ENCODE measurements at regions not wholly inside any gene's neighbourhood (a gene's known extent, or its start where the extent isn't known, plus 50 kb on each side); places are given as distances from the start of the nearest gene placed in this dataset.

DNA sequence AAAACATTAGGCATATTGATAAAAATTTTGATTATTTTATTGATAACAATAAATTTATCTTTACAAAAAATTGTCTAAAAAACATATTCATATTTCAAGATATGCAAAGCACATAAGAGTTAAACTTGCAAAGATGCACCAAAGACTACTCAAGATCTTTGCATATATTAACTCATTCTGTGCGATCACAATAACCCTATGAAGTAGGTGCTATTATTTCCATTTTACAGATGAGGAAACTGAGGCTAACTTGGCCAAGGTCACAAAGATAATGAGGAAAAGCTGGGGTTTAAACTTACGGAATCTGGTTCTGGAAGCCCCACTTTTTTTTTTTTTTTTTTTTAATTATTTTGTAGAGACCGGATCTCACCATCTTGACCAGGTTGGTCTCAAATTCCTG lies 94.4 kb upstream of the SERTAD2 start:
- Mint-ChIP-seq H3K27ac (no peak overlapping the region), H3K36me3 (no peaks in the 10 kb centered on the region), H3K27me3 (ENCODE audit: low read depth) (peaks cover 23% of the 10 kb centered on the region), H3K4me3 (no peak overlapping the region), H3K4me1 (peaks cover 15% of the 10 kb centered on the region), H3K9me3 (no peaks in the 10 kb centered on the region)
- TF ChIP-seq MYBL2 (CRISPR knock-in tag; IDR thresholded peaks at IDR 0.05) (no peak), NR1H2 (CRISPR knock-in tag; IDR thresholded peaks at IDR 0.05) (no peak), ESRRA (CRISPR knock-in tag; IDR thresholded peaks at IDR 0.05; ENCODE audit: borderline replicate concordance) (no peak), ETV6 (CRISPR knock-in tag; IDR thresholded peaks at IDR 0.05) (no peak), CREB1 (CRISPR knock-in tag; IDR thresholded peaks at IDR 0.05) (no peak), ZNF263 (CRISPR knock-in tag; IDR thresholded peaks at IDR 0.05; ENCODE audit: low read depth) (no peak), RELA (CRISPR knock-in tag; IDR thresholded peaks at IDR 0.05; ENCODE audit: borderline replicate concordance) (no peak), GTF2I (CRISPR knock-in tag; conservative IDR thresholded peaks at IDR 0.05) (no peak), TP53 (CRISPR knock-in tag; IDR thresholded peaks at IDR 0.05) (no peak), MLX (CRISPR knock-in tag; IDR thresholded peaks at IDR 0.05) (no peak), ZNF423 (CRISPR knock-in tag; IDR thresholded peaks at IDR 0.05) (no peak), ZNF512 (CRISPR knock-in tag; IDR thresholded peaks at IDR 0.05; ENCODE audit: borderline replicate concordance) (no peak), ZNF281 (CRISPR knock-in tag; IDR thresholded peaks at IDR 0.05) (no peak), ZSCAN18 (CRISPR knock-in tag; IDR thresholded peaks at IDR 0.05) (no peak)
- TF ChIP-seq, protein P1, sequence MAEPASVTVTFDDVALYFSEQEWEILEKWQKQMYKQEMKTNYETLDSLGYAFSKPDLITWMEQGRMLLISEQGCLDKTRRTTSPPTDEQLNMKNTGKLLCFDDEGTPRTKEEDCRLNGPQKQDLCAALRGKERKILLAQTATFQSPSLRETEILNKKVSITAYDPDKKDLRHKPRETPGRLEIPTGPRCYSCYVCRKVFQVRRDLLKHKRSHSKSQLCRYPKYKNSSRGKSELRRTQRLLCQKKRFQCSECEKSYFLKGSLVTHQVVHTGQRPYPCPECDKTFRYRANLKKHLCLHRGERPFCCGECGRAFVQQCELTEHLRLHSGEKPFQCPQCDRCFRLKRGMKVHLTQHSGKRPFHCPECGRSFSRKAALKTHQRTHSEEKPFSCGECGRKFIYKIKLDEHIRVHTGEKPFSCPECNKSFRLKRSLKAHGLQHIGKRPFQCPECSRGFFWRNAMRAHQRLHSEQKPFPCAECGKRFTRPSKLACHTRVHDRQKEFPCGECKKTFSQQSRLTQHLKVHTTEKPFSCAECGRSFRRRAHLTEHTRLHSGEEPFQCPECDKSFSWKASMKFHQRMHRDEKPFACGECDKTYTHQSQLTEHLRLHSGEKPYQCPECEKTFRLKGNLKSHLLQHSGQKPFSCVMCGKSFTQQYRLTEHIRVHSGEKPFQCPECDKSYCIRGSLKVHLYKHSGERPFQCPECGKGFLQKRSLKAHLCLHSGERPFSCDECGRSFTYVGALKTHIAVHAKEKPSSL (CRISPR knock-in tag; conservative IDR thresholded peaks at IDR 0.05) = no peak
- CTCF ChIA-PET = interaction anchor here (0.7 to 1.2 kb wide), 2 partner anchors 102 to 170 kb away, joined by 3 to 4 read pairs; no protein-coding TSS in a partner anchor
- ATAC-seq (no peak), DNase-seq (ENCODE audit: low spot score) (no peak)
- POLR2A ChIA-PET = interaction anchor here (0.6 to 0.7 kb wide), 2 partner anchors 21 to 93 kb away, joined by 3 read pairs; no protein-coding TSS in a partner anchor

GRCh38 chr2:64748561-64748960 lies 94.8 kb upstream of the SERTAD2 start:
- Mint-ChIP-seq H3K4me3 (peak overlapping the region; percentile 96), H3K4me1 (peaks cover 15% of the 10 kb centered on the region), H3K9me3 (no peaks in the 10 kb centered on the region), H3K36me3 (no peaks in the 10 kb centered on the region), H3K27me3 (ENCODE audit: low read depth) (peaks cover 23% of the 10 kb centered on the region), H3K27ac (no peak overlapping the region)
- DNase-seq (ENCODE audit: low spot score) (no peak), ATAC-seq (no peak)
- CTCF ChIA-PET = interaction anchor here (0.5 to 3.5 kb wide), 4 partner anchors 83 to 169 kb away, joined by 3 to 22 read pairs (median 4); no protein-coding TSS in a partner anchor
- POLR2A ChIA-PET = interaction anchor here (0.7 kb wide), 1 partner anchor 94 kb away, joined by 3 read pairs; no protein-coding TSS in a partner anchor
- TF ChIP-seq ZNF281 (CRISPR knock-in tag; IDR thresholded peaks at IDR 0.05) (no peak), USF1 (CRISPR knock-in tag; IDR thresholded peaks at IDR 0.05) (no peak), ERG (CRISPR knock-in tag; IDR thresholded peaks at IDR 0.05) (no peak), JUN (CRISPR knock-in tag; IDR thresholded peaks at IDR 0.05) (no peak), CREM (CRISPR knock-in tag; IDR thresholded peaks at IDR 0.05) (no peak), TEAD4 (CRISPR knock-in tag; IDR thresholded peaks at IDR 0.05) (no peak)

All from WTC11 (cell line).